ENCODE measurements at regions not wholly inside any gene's neighbourhood (a gene's known extent, or its start where the extent isn't known, plus 50 kb on each side); places are given as distances from the start of the nearest gene placed in this dataset.

DNA sequence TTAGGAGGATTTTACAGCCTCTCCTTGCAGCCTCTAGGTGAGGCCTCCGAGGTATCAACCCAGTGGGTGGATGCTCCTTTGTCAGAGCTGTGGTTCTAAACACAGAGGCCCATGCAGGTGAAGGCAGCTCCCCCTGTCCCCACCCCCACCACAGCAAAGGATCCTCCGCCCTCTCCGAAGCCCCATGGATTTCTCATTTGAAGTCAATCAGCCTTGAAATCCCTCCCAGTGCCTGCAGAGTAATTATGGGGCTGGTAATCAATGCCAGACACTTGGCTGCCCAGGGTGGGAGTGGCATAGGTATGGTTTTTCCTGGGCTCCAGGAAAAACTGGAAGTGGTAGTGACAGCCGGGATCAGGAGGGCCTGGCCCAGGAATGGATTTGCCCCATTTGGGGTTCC, 119.5 kb upstream of the CSF3R start:
- no peaks in the 10 kb centered on the region for H4K20me1 ChIP-seq (replicated peaks in 1 of 2; ENCODE audit: control insufficient read depth in 1 of 2, insufficient read depth in 2 of 2, low read length in 2 of 2)
- no peak overlapping the region for H2BK120ac ChIP-seq (replicated peaks; ENCODE audit: low read depth, low read length)
- CTCF ChIA-PET (ENCODE audit: partially characterized antibody) = interaction anchor here (1.5 to 4.0 kb wide), 2 partner anchors 11 to 26 kb away, joined by 6 to 19 read pairs; no protein-coding TSS in a partner anchor
- H3K79me1 ChIP-seq (ENCODE audit: low read depth, low read length) = no peaks in the 10 kb centered on the region
- no peak for DNase-seq (ENCODE audit: low read depth in 1 of 2, low spot score in 2 of 2)
- no peak overlapping the region for H3K27ac ChIP-seq (ENCODE audit: low read depth, low read length)
- no peak overlapping the region for H3K4me3 ChIP-seq (ENCODE audit: extremely low read depth in 1 of 4, insufficient read depth in 2 of 4, low read depth in 3 of 4, low read length in 4 of 4)
- no peaks in the 10 kb centered on the region for H3K36me3 ChIP-seq (ENCODE audit: control insufficient read depth in 2 of 4, insufficient read depth in 4 of 4, low read length in 3 of 4)
- H3K18ac ChIP-seq (ENCODE audit: extremely low read depth, low read length) = no peak overlapping the region
- no peak overlapping the region for H2AK5ac ChIP-seq (ENCODE audit: low read depth, low read length)
- H2BK5ac ChIP-seq (ENCODE audit: low read depth, low read length) = no peak overlapping the region
- H3K4me2 ChIP-seq (ENCODE audit: insufficient read depth in 1 of 2, low read depth in 2 of 2, low read length in 2 of 2) = no peak overlapping the region
- 77% methylated on average over 4 of the region's 4 CpGs; no CpG with 5 or more reads in 1 of the 2 experiments for WGBS, 2 experiments (ENCODE audit: extremely low coverage in 1 of 2, insufficient coverage in 1 of 2, insufficient read length in 1 of 2, insufficient replicate concordance in 2 of 2, low coverage in 1 of 2, low lambda C conversion rate in 2 of 2, missing lambda C conversion rate in 1 of 2)
- no peak overlapping the region for H2BK20ac ChIP-seq (ENCODE audit: low read length)
- POLR2A ChIA-PET (ENCODE audit: partially characterized antibody) = no interaction called here
- no peak overlapping the region for H2BK12ac ChIP-seq (ENCODE audit: low read depth, low read length)
- H3K27me3 ChIP-seq (replicated peaks in 1 of 4; ENCODE audit: control insufficient read depth in 3 of 4, extremely low read depth in 1 of 4, insufficient read depth in 3 of 4, low read length in 3 of 4) = peaks cover 0 to 2% (median 0%) of the 10 kb centered on the region in 4 experiments; a peak in 1 of 7 replicates
- H3K23me2 ChIP-seq (ENCODE audit: low read depth, low read length) = peaks cover 4% of the 10 kb centered on the region; the same call in 1 of the 2 replicates
- no peak overlapping the region for H3K9ac ChIP-seq (replicated peaks in 1 of 4; ENCODE audit: extremely low read depth in 1 of 4, low read depth in 3 of 4, low read length in 3 of 4)
- H4K8ac ChIP-seq (ENCODE audit: extremely low read depth, insufficient read depth, low read length) = no peak overlapping the region
- no peak overlapping the region for H3K56ac ChIP-seq (replicated peaks; ENCODE audit: insufficient read length, low read depth, low read length)
- no peak for FAIRE-seq
- H2AFZ ChIP-seq (ENCODE audit: low read length) = no peak overlapping the region
- H3K4me1 ChIP-seq (replicated peaks in 1 of 4; ENCODE audit: control insufficient read depth in 3 of 4, insufficient read depth in 4 of 4, low read length in 3 of 4) = no peaks in the 10 kb centered on the region; a peak in 1 of 7 replicates
- no peak overlapping the region for H2BK15ac ChIP-seq (ENCODE audit: low read length)
- H3K4ac ChIP-seq (replicated peaks; ENCODE audit: insufficient read length, low read depth, low read length) = no peak overlapping the region
- H4K5ac ChIP-seq (ENCODE audit: insufficient read length, low read depth, low read length) = no peak overlapping the region
- no peak overlapping the region for H4K91ac ChIP-seq (replicated peaks; ENCODE audit: insufficient read length, low read length)
- no peak overlapping the region for H3K23ac ChIP-seq (ENCODE audit: insufficient read length)
- no peak overlapping the region for H3K14ac ChIP-seq (ENCODE audit: insufficient read length)
- no peaks in the 10 kb centered on the region for H3K9me3 ChIP-seq (ENCODE audit: insufficient read depth in 2 of 2, low read depth in 1 of 2, low read length in 1 of 2)
- no peaks in the 10 kb centered on the region for H3K79me2 ChIP-seq (ENCODE audit: control insufficient read depth in 1 of 2, insufficient read depth in 2 of 2, low read length in 2 of 2)
- no peak for TF ChIP-seq BCL11A (IDR thresholded peaks at IDR 0.05; ENCODE audit: low read depth in 2 of 2, low read length in 2 of 2)
- TF ChIP-seq, protein P1, sequence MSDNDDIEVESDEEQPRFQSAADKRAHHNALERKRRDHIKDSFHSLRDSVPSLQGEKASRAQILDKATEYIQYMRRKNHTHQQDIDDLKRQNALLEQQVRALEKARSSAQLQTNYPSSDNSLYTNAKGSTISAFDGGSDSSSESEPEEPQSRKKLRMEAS (IDR thresholded peaks at IDR 0.05) = no peak
- TF ChIP-seq CBX5 (IDR thresholded peaks at IDR 0.05; ENCODE audit: low read depth, low read length) = no peak
- no peak for TF ChIP-seq YY1 (IDR thresholded peaks at IDR 0.05; ENCODE audit: low read depth, low read length)
- no peak for TF ChIP-seq SAP30 (IDR thresholded peaks at IDR 0.05; ENCODE audit: insufficient read depth, insufficient replicate concordance, low read length)
- TF ChIP-seq CHD1 (IDR thresholded peaks at IDR 0.05; ENCODE audit: low read depth, low read length) = no peak
- no peak for TF ChIP-seq EGR1 (IDR thresholded peaks at IDR 0.05; ENCODE audit: borderline replicate concordance, low read depth, low read length)
- no peak for TF ChIP-seq CREB1 (IDR thresholded peaks at IDR 0.05)

All from H1 (cell line).